ENCODE measurements at regions not wholly inside any gene's neighbourhood (a gene's known extent, or its start where the extent isn't known, plus 50 kb on each side); places are given as distances from the start of the nearest gene placed in this dataset.
"Not testable (repeated sequence)": the region's sequence is repeated elsewhere in the genome, so short reads cannot be mapped to it uniquely, and the experiment has no call there.

DNA sequence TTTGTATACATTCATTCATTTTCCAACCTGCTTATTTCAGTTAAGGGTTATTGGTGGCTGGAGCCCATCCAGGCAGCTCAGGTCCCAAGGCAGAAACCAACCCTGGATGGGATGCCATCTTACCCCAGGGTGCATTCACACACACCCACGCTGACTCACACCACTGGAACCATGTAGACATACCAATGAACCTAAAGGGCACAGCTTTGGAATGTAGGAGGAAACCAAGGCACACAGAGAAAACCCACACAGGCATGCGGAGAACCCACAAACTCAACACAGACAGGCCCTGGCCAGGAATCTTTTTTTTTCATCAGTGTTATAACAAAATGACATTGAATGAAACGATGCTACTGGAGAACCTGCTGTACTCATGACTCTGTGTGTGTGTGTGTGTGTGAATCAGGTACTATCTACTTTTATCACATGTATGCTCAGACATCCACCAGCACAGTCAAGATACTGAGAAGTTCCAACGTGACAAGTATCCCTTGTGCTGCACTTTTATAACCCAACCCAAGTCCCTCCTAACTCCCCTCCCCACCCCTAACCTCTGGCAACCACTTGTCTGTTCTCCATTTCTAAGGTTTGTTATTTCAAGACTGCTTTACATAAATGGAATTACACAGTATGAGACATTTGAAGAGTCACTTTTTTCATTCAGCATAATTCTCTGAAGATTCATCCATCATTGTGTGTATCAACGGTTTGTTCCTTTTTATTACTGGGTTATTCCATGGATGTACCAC is 286.8 kb upstream of the PLD5 start:
- no peaks in the 10 kb centered on the region for H3K9me3 ChIP-seq (ENCODE audit: control insufficient read depth in 2 of 2, insufficient read depth in 1 of 2, low read length in 1 of 2)
- no peaks in the 10 kb centered on the region for H3K36me3 ChIP-seq (ENCODE audit: control insufficient read depth in 2 of 2, insufficient read depth in 2 of 2, low read length in 1 of 2)
- 89% methylated on average over 5 of the region's 5 CpGs for WGBS
- no peaks in the 10 kb centered on the region for H3K27me3 ChIP-seq (ENCODE audit: control insufficient read depth in 2 of 2, insufficient read depth in 1 of 2, low read length in 1 of 2)
- no peak overlapping the region for H3K4me3 ChIP-seq (ENCODE audit: low read length in 2 of 2)
- DNase-seq (ENCODE audit: low read depth in 6 of 9, low spot score in 9 of 9): no peak
- H3K4me1 ChIP-seq (ENCODE audit: control insufficient read depth in 2 of 2, insufficient read depth in 2 of 2, low read length in 2 of 2): no peaks in the 10 kb centered on the region
- H3K27ac ChIP-seq (ENCODE audit: low read depth in 1 of 2, low read length in 1 of 2): no peak overlapping the region

DNA sequence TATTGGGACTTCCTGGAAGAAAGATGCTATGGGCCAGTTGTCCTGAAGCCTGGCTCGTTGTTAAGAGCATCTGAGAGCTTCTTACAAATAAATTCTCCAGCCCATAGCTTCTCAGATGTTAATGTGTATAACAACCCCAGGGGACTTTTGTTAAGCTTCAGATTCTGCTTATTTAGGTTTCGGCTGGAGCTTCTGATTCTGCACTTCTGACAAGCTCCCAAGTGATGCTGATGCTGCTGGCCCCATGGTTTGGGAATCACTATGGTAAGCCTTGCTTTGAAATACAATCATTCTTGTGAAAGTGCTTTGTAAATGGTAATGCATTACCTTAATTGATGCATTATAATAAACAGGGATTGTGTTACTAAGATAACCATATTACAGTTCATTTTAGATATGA is 281.8 kb upstream of the PLD5 start:
- no peak overlapping the region for H3K4me3 ChIP-seq (ENCODE audit: low read length in 2 of 2)
- H3K9me3 ChIP-seq (ENCODE audit: control insufficient read depth in 2 of 2, insufficient read depth in 1 of 2, low read length in 1 of 2): no peaks in the 10 kb centered on the region
- DNase-seq (ENCODE audit: low read depth in 6 of 9, low spot score in 9 of 9): no peak
- no peaks in the 10 kb centered on the region for H3K27me3 ChIP-seq (ENCODE audit: control insufficient read depth in 2 of 2, insufficient read depth in 1 of 2, low read length in 1 of 2)
- no peak overlapping the region for H3K27ac ChIP-seq (ENCODE audit: low read depth in 1 of 2, low read length in 1 of 2)
- H3K4me1 ChIP-seq (ENCODE audit: control insufficient read depth in 2 of 2, insufficient read depth in 2 of 2, low read length in 2 of 2): no peaks in the 10 kb centered on the region
- no peaks in the 10 kb centered on the region for H3K36me3 ChIP-seq (ENCODE audit: control insufficient read depth in 2 of 2, insufficient read depth in 2 of 2, low read length in 1 of 2)
- 64% methylated on average over 2 of the region's 2 CpGs for WGBS

DNA sequence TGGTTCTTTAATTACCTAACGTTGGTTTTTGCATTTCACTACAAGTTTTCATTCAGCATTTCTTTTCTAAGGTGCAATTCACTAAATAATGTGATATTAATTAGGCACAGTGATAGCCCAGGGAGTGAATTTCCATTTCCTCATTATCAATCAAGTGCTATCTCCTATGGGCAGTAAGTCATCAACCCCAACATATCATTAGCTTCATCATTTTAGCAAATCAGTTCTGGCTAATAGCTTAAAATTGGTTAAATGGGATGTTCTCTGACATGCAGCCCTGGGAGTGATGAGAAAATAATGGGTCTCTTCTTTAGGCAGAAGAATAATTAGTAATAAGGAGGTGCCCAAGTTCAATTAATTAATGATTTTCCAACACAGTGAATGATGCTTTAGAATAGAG is 280.9 kb upstream of the PLD5 start:
- H3K27ac ChIP-seq (ENCODE audit: low read depth in 1 of 2, low read length in 1 of 2); H3K27me3 ChIP-seq (ENCODE audit: control insufficient read depth in 2 of 2, insufficient read depth in 1 of 2, low read length in 1 of 2); H3K9me3 ChIP-seq (ENCODE audit: control insufficient read depth in 2 of 2, insufficient read depth in 1 of 2, low read length in 1 of 2); H3K4me1 ChIP-seq (ENCODE audit: control insufficient read depth in 2 of 2, insufficient read depth in 2 of 2, low read length in 2 of 2); H3K4me3 ChIP-seq (ENCODE audit: low read length in 2 of 2); DNase-seq (ENCODE audit: low read depth in 6 of 9, low spot score in 9 of 9); H3K36me3 ChIP-seq (ENCODE audit: control insufficient read depth in 2 of 2, insufficient read depth in 2 of 2, low read length in 1 of 2): not testable (repeated sequence)
- 88% methylated on average over 1 of the region's 1 CpG for WGBS

DNA sequence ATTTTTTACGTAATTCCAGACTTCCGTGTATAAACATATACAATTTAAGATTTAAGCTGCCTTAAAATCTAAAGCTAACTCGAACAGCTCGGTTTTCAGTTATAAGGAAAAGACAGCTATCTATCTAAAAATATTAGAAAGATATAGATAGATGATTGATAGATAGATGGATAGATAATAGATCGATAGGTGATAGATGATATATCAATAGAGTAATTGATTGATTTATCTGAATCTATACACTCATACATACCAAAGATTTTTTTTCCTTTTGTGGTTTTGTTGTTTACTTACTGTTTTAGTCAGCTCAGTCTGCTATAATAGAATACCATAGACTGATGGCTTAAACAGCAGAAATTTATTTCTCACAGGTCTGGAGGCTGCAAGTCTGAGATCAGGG is 278.5 kb upstream of the PLD5 start:
- Histone ChIP-seq H3K9me3 (ENCODE audit: control insufficient read depth in 2 of 2, insufficient read depth in 1 of 2, low read length in 1 of 2) (no peaks in the 10 kb centered on the region), H3K27me3 (ENCODE audit: control insufficient read depth in 2 of 2, insufficient read depth in 1 of 2, low read length in 1 of 2) (no peaks in the 10 kb centered on the region), H3K36me3 (ENCODE audit: control insufficient read depth in 2 of 2, insufficient read depth in 2 of 2, low read length in 1 of 2) (no peaks in the 10 kb centered on the region), H3K27ac (ENCODE audit: low read depth in 1 of 2, low read length in 1 of 2) (no peak overlapping the region), H3K4me1 (ENCODE audit: control insufficient read depth in 2 of 2, insufficient read depth in 2 of 2, low read length in 2 of 2) (no peaks in the 10 kb centered on the region), H3K4me3 (ENCODE audit: low read length in 2 of 2) (no peak overlapping the region)
- DNase-seq (ENCODE audit: low read depth in 6 of 9, low spot score in 9 of 9): no peak
- 96% methylated on average over 5 of the region's 5 CpGs for WGBS

DNA sequence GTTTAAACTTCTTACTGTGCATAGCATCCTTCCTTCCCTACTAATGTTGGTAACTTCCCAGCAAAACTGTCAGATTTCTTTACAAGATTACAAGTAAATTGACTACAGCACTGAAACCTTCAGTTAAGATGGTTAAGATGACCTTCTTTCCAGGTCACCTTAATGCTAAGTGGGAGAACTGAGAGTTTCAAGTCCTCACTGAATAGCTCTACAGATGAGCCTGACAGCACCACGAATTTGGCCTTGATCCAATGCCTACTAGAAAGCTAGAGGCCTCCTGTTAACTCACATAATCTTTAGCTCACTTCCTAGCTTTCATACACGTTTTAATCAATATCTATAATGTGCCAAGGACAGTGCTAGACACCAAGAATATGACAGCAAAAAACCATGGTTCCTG is 276.0 kb upstream of the PLD5 start:
- H3K9me3 ChIP-seq (ENCODE audit: control insufficient read depth in 2 of 2, insufficient read depth in 1 of 2, low read length in 1 of 2): no peaks in the 10 kb centered on the region
- 62% methylated on average over 2 of the region's 2 CpGs for WGBS
- H3K4me1 ChIP-seq (ENCODE audit: control insufficient read depth in 2 of 2, insufficient read depth in 2 of 2, low read length in 2 of 2): no peaks in the 10 kb centered on the region
- H3K27me3 ChIP-seq (ENCODE audit: control insufficient read depth in 2 of 2, insufficient read depth in 1 of 2, low read length in 1 of 2): no peaks in the 10 kb centered on the region
- no peak overlapping the region for H3K4me3 ChIP-seq (ENCODE audit: low read length in 2 of 2)
- no peaks in the 10 kb centered on the region for H3K36me3 ChIP-seq (ENCODE audit: control insufficient read depth in 2 of 2, insufficient read depth in 2 of 2, low read length in 1 of 2)
- DNase-seq (ENCODE audit: low read depth in 6 of 9, low spot score in 9 of 9): no peak
- H3K27ac ChIP-seq (ENCODE audit: low read depth in 1 of 2, low read length in 1 of 2): no peak overlapping the region

DNA sequence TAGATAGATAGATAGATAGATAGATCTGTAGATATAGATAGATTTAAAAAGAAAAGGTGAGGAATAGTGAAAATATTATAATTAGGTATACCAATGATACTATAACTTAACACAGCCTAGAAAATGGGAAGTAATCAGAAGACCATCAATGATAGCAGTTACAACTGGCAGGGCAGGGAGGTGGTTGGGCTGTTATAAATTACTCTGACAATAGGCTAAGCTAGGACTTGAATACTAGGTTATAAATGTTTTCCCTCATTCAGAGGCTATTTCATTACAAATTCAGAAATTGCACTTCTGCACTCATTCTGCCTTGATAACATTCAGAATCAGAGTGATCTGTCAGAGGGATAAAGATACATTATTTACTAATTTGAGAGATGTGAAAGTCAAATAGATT is 273.4 kb upstream of the PLD5 start:
- DNase-seq (ENCODE audit: low read depth in 6 of 9, low spot score in 9 of 9): no peak
- Histone ChIP-seq H3K27me3 (ENCODE audit: control insufficient read depth in 2 of 2, insufficient read depth in 1 of 2, low read length in 1 of 2) (no peaks in the 10 kb centered on the region), H3K4me3 (ENCODE audit: low read length in 2 of 2) (no peak overlapping the region), H3K4me1 (ENCODE audit: control insufficient read depth in 2 of 2, insufficient read depth in 2 of 2, low read length in 2 of 2) (no peaks in the 10 kb centered on the region), H3K36me3 (ENCODE audit: control insufficient read depth in 2 of 2, insufficient read depth in 2 of 2, low read length in 1 of 2) (no peaks in the 10 kb centered on the region), H3K27ac (ENCODE audit: low read depth in 1 of 2, low read length in 1 of 2) (no peak overlapping the region), H3K9me3 (ENCODE audit: control insufficient read depth in 2 of 2, insufficient read depth in 1 of 2, low read length in 1 of 2) (no peaks in the 10 kb centered on the region)

DNA sequence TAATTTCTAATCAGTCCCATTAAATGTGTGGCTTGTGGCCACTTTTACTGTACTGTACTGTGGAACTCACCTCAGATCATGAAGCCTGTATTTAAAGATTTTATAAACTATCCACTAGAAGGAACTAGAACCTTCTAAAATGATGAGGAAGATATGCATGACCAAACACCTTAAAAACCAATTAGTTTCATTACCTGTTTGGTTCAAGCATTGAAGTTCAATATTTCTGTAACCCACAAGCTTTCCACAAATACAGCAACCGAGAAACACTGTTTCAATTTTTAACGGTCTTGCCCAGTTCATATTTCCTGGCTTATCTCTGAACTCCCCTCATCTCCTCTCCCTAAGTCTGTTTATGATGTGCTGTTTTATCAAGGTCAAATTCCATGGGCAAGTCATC is 264.3 kb upstream of the PLD5 start:
- Histone ChIP-seq H3K4me1 (ENCODE audit: control insufficient read depth in 2 of 2, insufficient read depth in 2 of 2, low read length in 2 of 2) (no peaks in the 10 kb centered on the region), H3K36me3 (ENCODE audit: control insufficient read depth in 2 of 2, insufficient read depth in 2 of 2, low read length in 1 of 2) (no peaks in the 10 kb centered on the region), H3K27me3 (ENCODE audit: control insufficient read depth in 2 of 2, insufficient read depth in 1 of 2, low read length in 1 of 2) (no peaks in the 10 kb centered on the region), H3K9me3 (ENCODE audit: control insufficient read depth in 2 of 2, insufficient read depth in 1 of 2, low read length in 1 of 2) (no peaks in the 10 kb centered on the region), H3K4me3 (ENCODE audit: low read length in 2 of 2) (no peak overlapping the region), H3K27ac (ENCODE audit: low read depth in 1 of 2, low read length in 1 of 2) (no peak overlapping the region)
- DNase-seq (ENCODE audit: low read depth in 6 of 9, low spot score in 9 of 9): no peak
- 67% methylated on average over 2 of the region's 2 CpGs for WGBS

DNA sequence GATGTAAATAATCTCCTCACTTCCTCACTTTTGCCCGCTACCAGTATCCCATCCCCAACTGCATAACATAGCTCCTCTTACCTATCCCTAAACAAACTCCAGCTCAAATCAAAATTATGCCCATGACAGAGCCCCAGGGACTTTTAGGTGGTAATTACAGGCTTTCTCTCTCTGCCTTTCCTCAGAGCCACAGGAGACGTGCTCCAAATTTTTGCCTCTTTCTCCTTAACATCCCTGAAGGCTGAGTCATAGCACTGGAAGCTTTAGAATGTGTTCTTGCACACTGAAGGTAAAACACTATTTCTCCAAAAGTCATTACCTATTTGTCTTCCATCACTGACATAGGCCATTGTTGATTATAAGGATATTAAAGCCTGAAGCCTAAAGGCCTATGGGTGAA is 263.5 kb upstream of the PLD5 start:
- no peaks in the 10 kb centered on the region for H3K36me3 ChIP-seq (ENCODE audit: control insufficient read depth in 2 of 2, insufficient read depth in 2 of 2, low read length in 1 of 2)
- H3K4me1 ChIP-seq (ENCODE audit: control insufficient read depth in 2 of 2, insufficient read depth in 2 of 2, low read length in 2 of 2): no peaks in the 10 kb centered on the region
- no peak for DNase-seq (ENCODE audit: low read depth in 6 of 9, low spot score in 9 of 9)
- no peaks in the 10 kb centered on the region for H3K9me3 ChIP-seq (ENCODE audit: control insufficient read depth in 2 of 2, insufficient read depth in 1 of 2, low read length in 1 of 2)
- no peaks in the 10 kb centered on the region for H3K27me3 ChIP-seq (ENCODE audit: control insufficient read depth in 2 of 2, insufficient read depth in 1 of 2, low read length in 1 of 2)
- H3K4me3 ChIP-seq (ENCODE audit: low read length in 2 of 2): no peak overlapping the region
- H3K27ac ChIP-seq (ENCODE audit: low read depth in 1 of 2, low read length in 1 of 2): no peak overlapping the region
- WGBS: 93% methylated on average over 2 of the region's 2 CpGs

DNA sequence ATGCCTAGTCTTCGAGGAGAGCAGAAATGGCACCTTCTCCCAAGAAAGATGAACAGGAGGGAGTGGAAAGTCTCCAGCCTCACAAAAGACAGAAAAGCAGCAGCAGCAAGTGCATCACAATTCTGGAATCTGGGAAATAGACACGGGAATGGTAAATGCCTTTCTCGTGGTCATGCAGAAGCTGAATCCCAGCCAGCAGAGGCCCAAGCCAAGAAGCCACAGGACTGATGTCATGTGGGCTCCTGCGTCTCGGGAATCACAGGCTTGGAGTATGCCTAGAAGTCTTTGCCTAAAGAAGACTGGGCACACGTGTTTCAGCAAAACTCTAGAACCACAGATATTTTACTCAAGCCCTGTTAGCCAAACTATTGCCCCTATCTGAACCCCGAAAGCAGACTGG is 260.3 kb upstream of the PLD5 start:
- no peaks in the 10 kb centered on the region for H3K36me3 ChIP-seq (ENCODE audit: control insufficient read depth in 2 of 2, insufficient read depth in 2 of 2, low read length in 1 of 2)
- no peaks in the 10 kb centered on the region for H3K9me3 ChIP-seq (ENCODE audit: control insufficient read depth in 2 of 2, insufficient read depth in 1 of 2, low read length in 1 of 2)
- H3K27ac ChIP-seq (ENCODE audit: low read depth in 1 of 2, low read length in 1 of 2): peak overlapping the region in 1 of 2 donors; percentile 36
- 75% methylated on average over 7 of the region's 7 CpGs for WGBS
- H3K4me1 ChIP-seq (ENCODE audit: control insufficient read depth in 2 of 2, insufficient read depth in 2 of 2, low read length in 2 of 2): no peaks in the 10 kb centered on the region
- no peak for DNase-seq (ENCODE audit: low read depth in 6 of 9, low spot score in 9 of 9)
- H3K27me3 ChIP-seq (ENCODE audit: control insufficient read depth in 2 of 2, insufficient read depth in 1 of 2, low read length in 1 of 2): no peaks in the 10 kb centered on the region
- no peak overlapping the region for H3K4me3 ChIP-seq (ENCODE audit: low read length in 2 of 2)

DNA sequence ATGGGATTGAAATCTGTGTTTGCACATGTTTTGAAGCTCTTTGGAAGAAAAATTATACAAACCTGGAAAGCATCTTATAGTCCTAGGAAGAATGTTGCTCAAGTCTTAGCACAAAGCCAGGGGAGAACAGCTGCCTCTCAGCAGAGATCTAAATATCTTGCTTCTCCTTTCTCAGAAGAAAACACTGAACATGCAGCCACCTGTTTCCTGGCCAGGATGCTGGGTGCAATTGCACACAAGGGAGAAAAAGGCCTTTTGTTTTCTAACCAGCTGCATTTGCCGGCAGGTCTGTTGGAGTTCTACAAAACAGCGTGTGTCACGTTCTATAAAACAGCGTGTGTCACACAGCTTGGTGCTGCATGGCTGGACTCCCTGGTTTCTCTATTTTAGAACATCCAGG is 259.6 kb upstream of the PLD5 start:
- no peaks in the 10 kb centered on the region for H3K27me3 ChIP-seq (ENCODE audit: control insufficient read depth in 2 of 2, insufficient read depth in 1 of 2, low read length in 1 of 2)
- no peaks in the 10 kb centered on the region for H3K9me3 ChIP-seq (ENCODE audit: control insufficient read depth in 2 of 2, insufficient read depth in 1 of 2, low read length in 1 of 2)
- 3% methylated on average over 4 of the region's 4 CpGs for WGBS
- H3K4me1 ChIP-seq (ENCODE audit: control insufficient read depth in 2 of 2, insufficient read depth in 2 of 2, low read length in 2 of 2): no peaks in the 10 kb centered on the region
- no peak overlapping the region for H3K4me3 ChIP-seq (ENCODE audit: low read length in 2 of 2)
- peak overlapping the region in 1 of 2 donors; percentile 55 for H3K27ac ChIP-seq (ENCODE audit: low read depth in 1 of 2, low read length in 1 of 2)
- peak in 2 of 9 donors; percentile 1 to 12 for DNase-seq (ENCODE audit: low read depth in 6 of 9, low spot score in 9 of 9)
- H3K36me3 ChIP-seq (ENCODE audit: control insufficient read depth in 2 of 2, insufficient read depth in 2 of 2, low read length in 1 of 2): no peaks in the 10 kb centered on the region
